Spleen (tissue), 11 donors: ENCODE measurements at regions not wholly inside any gene's neighbourhood (a gene's known extent, or its start where the extent isn't known, plus 50 kb on each side); places are given as distances from the start of the nearest gene placed in this dataset.
"Not testable (repeated sequence)": the region's sequence is repeated elsewhere in the genome, so short reads cannot be mapped to it uniquely, and the experiment has no call there.

Experiments used
- DNase-seq: peaks from one replicate; pipeline ENCODE4 v3.0.0-alpha.2; 2020
- H3K27ac ChIP-seq, 8 donors: fragments of 200-600 bp; sonication (generic) in 7 of 8; 1 replicate in 4 of 8; 2 replicates in 4 of 8; pipeline versions ENCODE4 v1.5.0 to v1.8.0; 2016 to 2021; ENCODE audit warnings: inconsistent platforms in 4 of 8, mild to moderate bottlenecking in 4 of 8, moderate library complexity in 1 of 8
- H3K27me3 ChIP-seq, 7 donors: fragments of 200-600 bp; sonication (generic) in 6 of 7; replicated peaks in 1 of 7; 1 replicate in 4 of 7; 2 replicates in 3 of 7; pipeline versions ENCODE4 v1.5.0 to v1.8.0; 2016 to 2021; ENCODE audit warnings: inconsistent platforms in 3 of 7, mild to moderate bottlenecking in 1 of 7
- H3K36me3 ChIP-seq, 6 donors: fragments of 200-600 bp; sonication (generic) in 5 of 6; 1 replicate in 4 of 6; 2 replicates in 2 of 6; pipeline versions ENCODE4 v1.5.0 to v1.8.0; 2016 to 2021; ENCODE audit warnings: inconsistent platforms in 2 of 6
- H3K4me1 ChIP-seq, 6 donors: fragments of 200-600 bp; sonication (generic) in 5 of 6; 1 replicate in 3 of 6; 2 replicates in 3 of 6; pipeline versions ENCODE4 v1.5.0 to v1.8.0; 2016 to 2021; ENCODE audit warnings: inconsistent platforms in 3 of 6
- H3K4me3 ChIP-seq, 8 donors: fragments of 200-600 bp; sonication (generic) in 7 of 8; 1 replicate in 4 of 8; 2 replicates in 4 of 8; pipeline versions ENCODE4 v1.5.0 to v1.8.0; 2016 to 2021; ENCODE audit warnings: inconsistent platforms in 4 of 8, mild to moderate bottlenecking in 4 of 8, moderate library complexity in 2 of 8
- H3K9me3 ChIP-seq, 8 donors: fragments of 200-600 bp; sonication (generic) in 7 of 8; 1 replicate in 4 of 8; 2 replicates in 4 of 8; pipeline versions ENCODE4 v1.5.0 to v1.8.0; 2016 to 2021; ENCODE audit warnings: inconsistent platforms in 4 of 8
- CTCF ChIP-seq, 11 experiments: fragments of 200-600 bp in 7 of 11; fragments of 450-650 bp in 4 of 11; sonication (generic) in 4 of 11; IDR thresholded peaks in 8 of 11; conservative IDR thresholded peaks in 3 of 11; 1 replicate in 7 of 11; 2 replicates in 4 of 11; pipeline versions ENCODE4 v1.4.0 to v1.8.0; 2016 to 2021; ENCODE audit warnings: antibody characterized with exemption in 11 of 11, inconsistent platforms in 4 of 11, mild to moderate bottlenecking in 1 of 11
- POLR2A ChIP-seq, 3 donors: fragments of 450-650 bp; IDR thresholded peaks; one replicate each; pipeline ENCODE4 v1.5.1; 2017; ENCODE audit warnings: antibody characterized with exemption in 3 of 3, mild to moderate bottlenecking in 1 of 3
- POLR2AphosphoS5 ChIP-seq, 3 donors: sonication (generic); formaldehyde crosslinking; IDR thresholded peaks; one replicate each; pipeline ENCODE4 v1.5.1; 2017; ENCODE audit warnings: antibody characterized with exemption in 3 of 3
- WGBS, 5 donors: extraction: QIAGEN DNeasy Blood & Tissue Kit in 3 of 5; methylation state at CpG; one replicate each; pipeline versions ENCODE4 v1.1.5 to v1.1.7; 2013 to 2018; 5-methylcytosine and 5-hydroxymethylcytosine counted together
- intact Hi-C: fragments of 100-400 bp; cut with DNase I; formaldehyde crosslinking; loops from one replicate; pipeline ENCODE4 v1.15.0; 2023; ENCODE audit warnings: low total_unique reads
- donor health status: healthy with polysubstance abuse.
- donor health status: DM: no; HTN: no; CAD: no; lungs with moderate emphysema.
- donor health status: DM: no; HTN: no; CAD: no.
- donor health status: Bipolar disorder and iron deficiency.
- donor health status: healthy.
- donor health status: DM: no; HTN: no; CAD: no.
- donor health status: DM: yes; HTN: yes; CAD: no.

- WGBS, 5 donors, result 62 to 78% (median 76%) methylated on average over 3 of the region's 3 CpGs
- TF ChIP-seq POLR2A (IDR thresholded peaks at IDR 0.05) (no peak), POLR2AphosphoS5 (IDR thresholded peaks at IDR 0.05) (no peak), CTCF (IDR thresholded peaks at IDR 0.05 in 8 of 11, conservative IDR thresholded peaks at IDR 0.05 in 3 of 11) (no peak)
Measured at GRCh38 chr11:13552784-13553183, 57.0 kb upstream of the PTH start.

GRCh38 chr11:13551834-13552233 is 56.0 kb upstream of the PTH start:
- no peaks in the 10 kb centered on the region for H3K4me1 ChIP-seq
- no peak for TF ChIP-seq CTCF (IDR thresholded peaks at IDR 0.05 in 8 of 11, conservative IDR thresholded peaks at IDR 0.05 in 3 of 11)
- peaks cover 0 to 31% (median 14%) of the 10 kb centered on the region in 8 donors for H3K9me3 ChIP-seq
- no peak for DNase-seq
- H3K36me3 ChIP-seq, result no peaks in the 10 kb centered on the region
- H3K4me3 ChIP-seq, result no peak overlapping the region
- no peak overlapping the region for H3K27ac ChIP-seq
- WGBS, 5 donors, result 72 to 89% (median 80%) methylated on average over 6 of the region's 6 CpGs
- no peaks in the 10 kb centered on the region for H3K27me3 ChIP-seq
- intact Hi-C loops, result no loop called here

More at GRCh38 chr11:13552784-13553183, 57.0 kb upstream of the PTH start:
- peaks cover 0 to 22% (median 5%) of the 10 kb centered on the region in 8 donors for H3K9me3 ChIP-seq
- H3K27me3 ChIP-seq, result no peaks in the 10 kb centered on the region
- H3K36me3 ChIP-seq, result no peaks in the 10 kb centered on the region
- H3K27ac ChIP-seq, result no peak overlapping the region
- DNase-seq, result no peak
- no peaks in the 10 kb centered on the region for H3K4me1 ChIP-seq
- intact Hi-C loops, result no loop called here
- no peak overlapping the region for H3K4me3 ChIP-seq

- H3K27ac ChIP-seq, result no peak overlapping the region
- no peak for DNase-seq
- intact Hi-C loops, result no loop called here
- TF ChIP-seq CTCF (IDR thresholded peaks at IDR 0.05 in 8 of 11, conservative IDR thresholded peaks at IDR 0.05 in 3 of 11) (no peak), POLR2AphosphoS5 (IDR thresholded peaks at IDR 0.05) (no peak), POLR2A (IDR thresholded peaks at IDR 0.05) (no peak)
- peaks cover 3 to 38% (median 25%) of the 10 kb centered on the region in 8 donors for H3K9me3 ChIP-seq
- no peaks in the 10 kb centered on the region for H3K27me3 ChIP-seq
- H3K4me1 ChIP-seq, result no peaks in the 10 kb centered on the region
- H3K4me3 ChIP-seq, result no peak overlapping the region
- WGBS, 5 donors, result 72 to 88% (median 81%) methylated on average over 1 of the region's 1 CpG
- H3K36me3 ChIP-seq, result no peaks in the 10 kb centered on the region
Measured at GRCh38 chr11:13550761-13551160, 55.0 kb upstream of the PTH start.

GRCh38 chr11:13546092-13546491 is 50.3 kb upstream of the PTH start:
- H3K4me1 ChIP-seq, H3K4me3 ChIP-seq, H3K27ac ChIP-seq, H3K27me3 ChIP-seq, intact Hi-C loops, DNase-seq, H3K36me3 ChIP-seq: not testable (repeated sequence)
- peaks cover 3 to 62% (median 45%) of the 10 kb centered on the region in 8 donors for H3K9me3 ChIP-seq
- 83 to 94% (median 91%) methylated on average over 2 of the region's 2 CpGs for WGBS, 5 donors
